Bronchial epithelial cell (primary cell): ENCODE measurements at regions not wholly inside any gene's neighbourhood (a gene's known extent, or its start where the extent isn't known, plus 50 kb on each side); places are given as distances from the start of the nearest gene placed in this dataset.
"Not testable (repeated sequence)": the region's sequence is repeated elsewhere in the genome, so short reads cannot be mapped to it uniquely, and the experiment has no call there.

Source experiments
- DNase-seq: peaks from one replicate; pipeline ENCODE4 v3.0.0-alpha.2; 2010; ENCODE audit warnings: low read depth
- FAIRE-seq: peaks from 2 replicates; lab custom pipeline; 2011; peaks lifted over from hg19 to GRCh38; lab: Jason Lieb, UNC
- H3K27me3 ChIP-seq: 2 replicates; pipeline ENCODE4 v1.5.1; 2011; ENCODE audit warnings: low read length; ENCODE audit not compliant: control insufficient read depth, insufficient read depth
- H3K36me3 ChIP-seq: 2 replicates; pipeline ENCODE4 v1.5.1; 2011; ENCODE audit warnings: low read length; ENCODE audit not compliant: control insufficient read depth, insufficient read depth
- H3K4me3 ChIP-seq: 2 replicates; pipeline ENCODE4 v1.5.1; 2011; ENCODE audit warnings: mild to moderate bottlenecking, low read depth, low read length, control low read depth
- TF ChIP-seq, protein P1 (sequence below): IDR thresholded peaks from 2 replicates; pipeline ENCODE4 v1.5.1; 2011; ENCODE audit warnings: mild to moderate bottlenecking, moderate library complexity, low read length, control low read depth, inconsistent platforms; ENCODE audit not compliant: insufficient read depth, severe bottlenecking

GRCh38 chr1:148279002-148279542 lies 127.0 kb upstream of the NBPF11 start:
- H3K4me3 ChIP-seq, result peak overlapping the region; percentile 36
- H3K36me3 ChIP-seq, H3K27me3 ChIP-seq, DNase-seq, FAIRE-seq: not testable (repeated sequence)

- not testable (repeated sequence) for FAIRE-seq, H3K4me3 ChIP-seq, H3K36me3 ChIP-seq, H3K27me3 ChIP-seq
- peak; percentile 74 for DNase-seq
Observed at GRCh38 chr1:148277865-148278279, 125.8 kb upstream of the NBPF11 start.

DNA sequence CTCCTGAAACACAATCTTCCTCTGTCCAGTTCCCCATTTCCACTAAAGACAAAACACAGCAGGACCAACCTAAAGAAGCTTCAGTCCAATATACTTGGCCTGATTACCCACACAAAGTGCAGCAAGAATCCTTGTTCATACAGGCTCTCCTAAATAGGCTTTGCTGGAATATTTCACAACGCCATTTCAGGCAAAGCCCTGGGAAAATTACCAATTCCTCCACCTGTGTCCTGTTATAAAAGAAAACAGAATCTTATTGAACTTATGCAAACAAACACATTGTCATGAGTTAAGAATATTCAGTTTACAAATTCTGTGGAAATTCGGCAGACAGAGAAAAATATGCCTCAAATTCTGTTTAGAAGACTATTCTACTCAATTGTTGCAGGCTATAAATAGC lies 115.0 kb upstream of the NBPF11 start:
- not testable (repeated sequence) for H3K36me3 ChIP-seq, DNase-seq, H3K4me3 ChIP-seq, H3K27me3 ChIP-seq, FAIRE-seq

- peak overlapping the region; percentile 49 for H3K4me3 ChIP-seq
- DNase-seq (peak; percentile 90), FAIRE-seq (no peak)
- TF ChIP-seq, protein P1, sequence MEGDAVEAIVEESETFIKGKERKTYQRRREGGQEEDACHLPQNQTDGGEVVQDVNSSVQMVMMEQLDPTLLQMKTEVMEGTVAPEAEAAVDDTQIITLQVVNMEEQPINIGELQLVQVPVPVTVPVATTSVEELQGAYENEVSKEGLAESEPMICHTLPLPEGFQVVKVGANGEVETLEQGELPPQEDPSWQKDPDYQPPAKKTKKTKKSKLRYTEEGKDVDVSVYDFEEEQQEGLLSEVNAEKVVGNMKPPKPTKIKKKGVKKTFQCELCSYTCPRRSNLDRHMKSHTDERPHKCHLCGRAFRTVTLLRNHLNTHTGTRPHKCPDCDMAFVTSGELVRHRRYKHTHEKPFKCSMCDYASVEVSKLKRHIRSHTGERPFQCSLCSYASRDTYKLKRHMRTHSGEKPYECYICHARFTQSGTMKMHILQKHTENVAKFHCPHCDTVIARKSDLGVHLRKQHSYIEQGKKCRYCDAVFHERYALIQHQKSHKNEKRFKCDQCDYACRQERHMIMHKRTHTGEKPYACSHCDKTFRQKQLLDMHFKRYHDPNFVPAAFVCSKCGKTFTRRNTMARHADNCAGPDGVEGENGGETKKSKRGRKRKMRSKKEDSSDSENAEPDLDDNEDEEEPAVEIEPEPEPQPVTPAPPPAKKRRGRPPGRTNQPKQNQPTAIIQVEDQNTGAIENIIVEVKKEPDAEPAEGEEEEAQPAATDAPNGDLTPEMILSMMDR, result no peak
- H3K36me3 ChIP-seq, result no peaks in the 10 kb centered on the region
- H3K27me3 ChIP-seq, result no peaks in the 10 kb centered on the region
Observed at GRCh38 chr1:148264374-148265276, 112.5 kb upstream of the NBPF11 start.

- DNase-seq (no peak), FAIRE-seq (no peak)
- peak overlapping the region; percentile 49 for H3K4me3 ChIP-seq
- H3K27me3 ChIP-seq, result no peaks in the 10 kb centered on the region
- H3K36me3 ChIP-seq, result no peaks in the 10 kb centered on the region
- TF ChIP-seq, protein P1, result no peak
Observed at GRCh38 chr1:148263906-148264255, 111.8 kb upstream of the NBPF11 start.

- no peaks in the 10 kb centered on the region for H3K27me3 ChIP-seq
- TF ChIP-seq, protein P1, result no peak
- H3K4me3 ChIP-seq, result peak overlapping the region; percentile 49
- FAIRE-seq (peak; percentile 28), DNase-seq (peak; percentile 98)
- H3K36me3 ChIP-seq, result no peaks in the 10 kb centered on the region
Observed at GRCh38 chr1:148263128-148263905, 111.2 kb upstream of the NBPF11 start.

DNA sequence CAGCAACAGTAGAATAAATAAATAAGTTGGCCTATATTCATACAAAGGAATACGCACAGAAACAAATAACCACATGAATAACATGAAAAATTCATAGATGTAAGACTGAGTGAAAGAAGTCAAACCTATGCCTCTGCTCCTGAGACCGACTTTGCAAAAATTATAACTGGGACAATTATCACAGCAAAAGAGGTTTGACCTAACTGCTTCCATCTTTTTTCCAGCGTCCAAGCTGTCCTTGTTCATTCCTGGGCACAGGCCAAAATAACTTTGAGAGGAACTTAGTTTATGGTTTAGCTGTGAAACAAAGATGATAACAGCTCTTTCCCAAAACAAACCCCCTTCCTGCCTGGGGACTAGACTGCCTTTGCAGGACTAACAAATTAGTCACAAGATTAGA lies 109.6 kb upstream of the NBPF11 start:
- not testable (repeated sequence) for FAIRE-seq, H3K36me3 ChIP-seq, DNase-seq, H3K4me3 ChIP-seq, H3K27me3 ChIP-seq

GRCh38 chr1:148257886-148258285 lies 105.8 kb upstream of the NBPF11 start:
- H3K4me3 ChIP-seq, FAIRE-seq: not testable (repeated sequence)
- peak; percentile 61 for DNase-seq

More at GRCh38 chr1:148257886-148258285, 105.8 kb upstream of the NBPF11 start:
- H3K27me3 ChIP-seq, H3K36me3 ChIP-seq: not testable (repeated sequence)
